Testis (tissue), 2 donors: ENCODE measurements at regions not wholly inside any gene's neighbourhood (a gene's known extent, or its start where the extent isn't known, plus 50 kb on each side); places are given as distances from the start of the nearest gene placed in this dataset.

ENCODE experiments used
- DNase-seq: peaks from one replicate; pipeline ENCODE4 v3.0.0-alpha.2; 2019
- H3K27ac ChIP-seq, 2 donors: fragments of 200-600 bp; sonication (generic); one replicate each; pipeline ENCODE4 v1.5.1; 2019
- H3K27me3 ChIP-seq: fragments of 200-600 bp; sonication (generic); one replicate; pipeline ENCODE4 v1.5.1; 2019
- H3K36me3 ChIP-seq: fragments of 200-600 bp; sonication (generic); one replicate; pipeline ENCODE4 v1.5.1; 2017; ENCODE audit warnings: low read depth; ENCODE audit errors: missing control alignments
- H3K4me1 ChIP-seq: fragments of 200-600 bp; sonication (generic); one replicate; pipeline ENCODE4 v1.5.1; 2019
- H3K4me3 ChIP-seq, 2 donors: fragments of 200-600 bp; sonication (generic); one replicate each; pipeline ENCODE4 v1.5.1; 2017 to 2019
- H3K9me3 ChIP-seq: fragments of 200-600 bp; sonication (generic); one replicate; pipeline ENCODE4 v1.5.1; 2017
- CTCF ChIP-seq, 3 experiments: fragments of 450-650 bp in 2 of 3; fragments of 200-600 bp in 1 of 3; sonication (generic) in 1 of 3; IDR thresholded peaks; one replicate each; pipeline ENCODE4 v1.5.1; 2016 to 2019; ENCODE audit warnings: antibody characterized with exemption in 3 of 3, mild to moderate bottlenecking in 2 of 3, moderate library complexity in 1 of 3
- POLR2A ChIP-seq: fragments of 450-650 bp; IDR thresholded peaks from one replicate; pipeline ENCODE4 v1.6.1; 2017; ENCODE audit warnings: antibody characterized with exemption, mild to moderate bottlenecking, moderate library complexity
- WGBS, 2 donors: methylation state at CpG; one replicate each; pipeline ENCODE4 v1.1.5; 2018; 5-methylcytosine and 5-hydroxymethylcytosine counted together
- intact Hi-C: fragments of 100-400 bp; cut with DNase I; formaldehyde crosslinking; loops from one replicate; pipeline ENCODE4 v1.15.1; 2023; ENCODE audit warnings: low total_unique reads

GRCh38 chr7:68317476-68317875, 1280.8 kb upstream of the AUTS2 start:
- Histone ChIP-seq H3K36me3 (no peaks in the 10 kb centered on the region), H3K4me3 (no peak overlapping the region), H3K27ac (no peak overlapping the region), H3K4me1 (peaks cover 14% of the 10 kb centered on the region), H3K27me3 (no peaks in the 10 kb centered on the region), H3K9me3 (no peaks in the 10 kb centered on the region)
- 78 to 80% methylated on average over 3 of the region's 3 CpGs for WGBS, 2 donors
- TF ChIP-seq CTCF (IDR thresholded peaks at IDR 0.05) (no peak), POLR2A (no peak)
- intact Hi-C loops: no loop called here
- no peak for DNase-seq

- no peak overlapping the region for H3K4me3 ChIP-seq
- no peak for DNase-seq
- H3K4me1 ChIP-seq: peaks cover 14% of the 10 kb centered on the region
- no peaks in the 10 kb centered on the region for H3K27me3 ChIP-seq
- H3K36me3 ChIP-seq: no peaks in the 10 kb centered on the region
- no peak for TF ChIP-seq POLR2A
- no peak for TF ChIP-seq CTCF (IDR thresholded peaks at IDR 0.05)
- H3K9me3 ChIP-seq: no peaks in the 10 kb centered on the region
- intact Hi-C loops: no loop called here
- no peak overlapping the region for H3K27ac ChIP-seq
Measured at GRCh38 chr7:68319061-68319460, 1279.2 kb upstream of the AUTS2 start.

GRCh38 chr7:68321076-68321639, 1277.1 kb upstream of the AUTS2 start:
- H3K9me3 ChIP-seq: no peaks in the 10 kb centered on the region
- H3K27ac ChIP-seq: peak overlapping the region in 1 of 2 donors; percentile 36
- DNase-seq: peak; percentile 17
- no peaks in the 10 kb centered on the region for H3K36me3 ChIP-seq
- WGBS, 2 donors: 29 to 57% methylated on average over 4 of the region's 4 CpGs
- TF ChIP-seq CTCF (IDR thresholded peaks at IDR 0.05): no peak
- no peak for TF ChIP-seq POLR2A
- peaks cover 14% of the 10 kb centered on the region for H3K4me1 ChIP-seq
- H3K27me3 ChIP-seq: no peaks in the 10 kb centered on the region
- intact Hi-C loops: no loop called here
- no peak overlapping the region for H3K4me3 ChIP-seq

GRCh38 chr7:68321776-68322496, 1276.3 kb upstream of the AUTS2 start:
- no peak for TF ChIP-seq CTCF (IDR thresholded peaks at IDR 0.05)
- no peak for TF ChIP-seq POLR2A
- Histone ChIP-seq H3K27ac (no peak overlapping the region), H3K4me1 (peaks cover 14% of the 10 kb centered on the region), H3K27me3 (no peaks in the 10 kb centered on the region), H3K36me3 (no peaks in the 10 kb centered on the region), H3K4me3 (no peak overlapping the region), H3K9me3 (no peaks in the 10 kb centered on the region)
- 43 to 45% methylated on average over 5 of the region's 5 CpGs for WGBS, 2 donors
- peak; percentile 50 for DNase-seq
- intact Hi-C loops: no loop called here

- DNase-seq: no peak
- Histone ChIP-seq H3K27me3 (no peaks in the 10 kb centered on the region), H3K4me3 (no peak overlapping the region), H3K36me3 (no peaks in the 10 kb centered on the region), H3K27ac (no peak overlapping the region), H3K9me3 (no peaks in the 10 kb centered on the region), H3K4me1 (peaks cover 14% of the 10 kb centered on the region)
- no peak for TF ChIP-seq POLR2A
- TF ChIP-seq CTCF (IDR thresholded peaks at IDR 0.05): no peak
- WGBS, 2 donors: 93 to 95% methylated on average over 6 of the region's 6 CpGs
- intact Hi-C loops: no loop called here
Measured at GRCh38 chr7:68324621-68325020, 1273.7 kb upstream of the AUTS2 start.
